HG03575 (cell line): ENCODE measurements at regions not wholly inside any gene's neighbourhood (a gene's known extent, or its start where the extent isn't known, plus 50 kb on each side); places are given as distances from the start of the nearest gene placed in this dataset.

ENCODE experiments used
- ATAC-seq: cut with Tn5 transposase; IDR thresholded peaks from one replicate; pipeline ENCODE4 v1.9.1; 2021; ENCODE audit not compliant: unreplicated experiment, insufficient number of reproducible peaks, low FRiP score; ENCODE audit errors: extremely low read depth

- no peak for ATAC-seq
These were observed 1303.6 kb downstream of the UQCRFS1 start for GRCh38 chr19:27909185-27909840.

- ATAC-seq = no peak
These were observed 1306.9 kb downstream of the UQCRFS1 start for GRCh38 chr19:27906081-27906480.

- ATAC-seq = no peak
These were observed 1307.9 kb downstream of the UQCRFS1 start for GRCh38 chr19:27905074-27905473.

- no peak for ATAC-seq
These were observed 1311.9 kb downstream of the UQCRFS1 start for GRCh38 chr19:27901078-27901477.

- ATAC-seq = no peak
These were observed 1316.9 kb downstream of the UQCRFS1 start for GRCh38 chr19:27896091-27896490.

- ATAC-seq = no peak
These were observed 1317.8 kb downstream of the UQCRFS1 start for GRCh38 chr19:27894906-27895754.

- no peak for ATAC-seq
These were observed 1320.5 kb downstream of the UQCRFS1 start for GRCh38 chr19:27892500-27892899.

GRCh38 chr19:27891411-27891810 lies 1321.5 kb downstream of the UQCRFS1 start:
- no peak for ATAC-seq

- no peak for ATAC-seq
These were observed 1322.3 kb downstream of the UQCRFS1 start for GRCh38 chr19:27890696-27891095.

- ATAC-seq = no peak
These were observed 1322.7 kb downstream of the UQCRFS1 start for GRCh38 chr19:27890206-27890605.

GRCh38 chr19:27889156-27889555 lies 1323.8 kb downstream of the UQCRFS1 start:
- ATAC-seq = no peak

- no peak for ATAC-seq
These were observed 1325.0 kb downstream of the UQCRFS1 start for GRCh38 chr19:27887946-27888345.

GRCh38 chr19:27885359-27885758 lies 1327.6 kb downstream of the UQCRFS1 start:
- ATAC-seq = no peak

- ATAC-seq = no peak
These were observed 1328.6 kb downstream of the UQCRFS1 start for GRCh38 chr19:27884376-27884775.

GRCh38 chr19:27881213-27881612 lies 1331.7 kb downstream of the UQCRFS1 start:
- no peak for ATAC-seq

- ATAC-seq = no peak
These were observed 1335.9 kb downstream of the UQCRFS1 start for GRCh38 chr19:27876976-27877512.

GRCh38 chr19:27876489-27876888 lies 1336.5 kb downstream of the UQCRFS1 start:
- ATAC-seq = no peak

GRCh38 chr19:27872370-27872769 lies 1340.6 kb downstream of the UQCRFS1 start:
- no peak for ATAC-seq

GRCh38 chr19:27870293-27870692 lies 1342.7 kb downstream of the UQCRFS1 start:
- no peak for ATAC-seq

- ATAC-seq = no peak
These were observed 1344.9 kb downstream of the UQCRFS1 start for GRCh38 chr19:27868007-27868406.
